ENCODE measurements at regions not wholly inside any gene's neighbourhood (a gene's known extent, or its start where the extent isn't known, plus 50 kb on each side); places are given as distances from the start of the nearest gene placed in this dataset.

GRCh38 chr15:62825191-62825590 is 217.4 kb upstream of the TPM1 start:
- H3K36me3 Mint-ChIP-seq: no peaks in the 10 kb centered on the region
- H3K27ac Mint-ChIP-seq: no peak overlapping the region
- no peak overlapping the region for H3K4me3 Mint-ChIP-seq
- ATAC-seq: no peak
- DNase-seq (ENCODE audit: low spot score in 2 of 2): no peak
- no peaks in the 10 kb centered on the region for H3K4me1 Mint-ChIP-seq
- no peaks in the 10 kb centered on the region for H3K9me3 Mint-ChIP-seq

DNA sequence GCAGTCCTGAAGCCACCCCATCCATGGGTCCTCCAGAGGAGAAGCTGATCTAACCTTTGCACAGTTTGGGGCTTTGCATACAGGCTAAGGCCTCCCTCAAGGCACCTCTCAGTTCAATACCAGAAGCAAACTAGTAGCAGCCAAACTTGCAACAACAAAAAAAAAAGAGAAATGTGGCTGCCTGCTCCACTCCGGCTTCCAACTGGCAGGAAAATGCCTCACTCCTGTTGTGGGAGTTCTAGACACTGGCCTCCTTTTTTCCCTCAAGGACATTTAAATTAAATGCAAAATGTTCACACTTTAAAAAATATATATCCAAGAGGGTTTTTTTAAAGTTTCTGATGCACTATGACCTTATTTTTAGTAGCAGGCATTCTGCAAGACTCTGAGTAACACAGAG is 216.0 kb upstream of the TPM1 start:
- Mint-ChIP-seq H3K9me3 (no peaks in the 10 kb centered on the region), H3K36me3 (no peaks in the 10 kb centered on the region), H3K4me3 (no peak overlapping the region), H3K4me1 (no peaks in the 10 kb centered on the region), H3K27ac (no peak overlapping the region)
- DNase-seq (ENCODE audit: low spot score in 2 of 2) (no peak), ATAC-seq (no peak)

GRCh38 chr15:62828364-62828763 is 214.2 kb upstream of the TPM1 start:
- DNase-seq (ENCODE audit: low spot score in 2 of 2): no peak
- Mint-ChIP-seq H3K9me3 (no peaks in the 10 kb centered on the region), H3K4me1 (no peaks in the 10 kb centered on the region), H3K4me3 (no peak overlapping the region), H3K36me3 (no peaks in the 10 kb centered on the region), H3K27ac (no peak overlapping the region)
- no peak for ATAC-seq

- H3K9me3 Mint-ChIP-seq: no peaks in the 10 kb centered on the region
- no peak overlapping the region for H3K4me3 Mint-ChIP-seq
- H3K4me1 Mint-ChIP-seq: no peaks in the 10 kb centered on the region
- H3K27ac Mint-ChIP-seq: no peak overlapping the region
- ATAC-seq (no peak), DNase-seq (ENCODE audit: low spot score in 2 of 2) (no peak)
- H3K36me3 Mint-ChIP-seq: no peaks in the 10 kb centered on the region
These were observed 210.3 kb upstream of the TPM1 start for GRCh38 chr15:62832231-62832630.

- no peak overlapping the region for H3K4me3 Mint-ChIP-seq
- H3K27ac Mint-ChIP-seq: no peak overlapping the region
- no peaks in the 10 kb centered on the region for H3K4me1 Mint-ChIP-seq
- DNase-seq (ENCODE audit: low spot score in 2 of 2) (no peak), ATAC-seq (no peak)
- H3K9me3 Mint-ChIP-seq: no peaks in the 10 kb centered on the region
- H3K36me3 Mint-ChIP-seq: no peaks in the 10 kb centered on the region
These were observed 208.9 kb upstream of the TPM1 start for GRCh38 chr15:62833646-62834045.

- H3K9me3 Mint-ChIP-seq: no peaks in the 10 kb centered on the region
- H3K4me1 Mint-ChIP-seq: no peaks in the 10 kb centered on the region
- ATAC-seq (no peak), DNase-seq (ENCODE audit: low spot score in 2 of 2) (no peak)
- no peaks in the 10 kb centered on the region for H3K36me3 Mint-ChIP-seq
- no peak overlapping the region for H3K27ac Mint-ChIP-seq
- H3K4me3 Mint-ChIP-seq: no peak overlapping the region
These were observed 207.7 kb upstream of the TPM1 start for GRCh38 chr15:62834686-62835329.

GRCh38 chr15:62835351-62835750 is 207.2 kb upstream of the TPM1 start:
- no peaks in the 10 kb centered on the region for H3K4me1 Mint-ChIP-seq
- no peak for ATAC-seq

GRCh38 chr15:62835762-62836161 is 206.8 kb upstream of the TPM1 start:
- Mint-ChIP-seq H3K27ac (no peak overlapping the region), H3K9me3 (no peaks in the 10 kb centered on the region), H3K36me3 (no peaks in the 10 kb centered on the region), H3K4me1 (no peaks in the 10 kb centered on the region), H3K4me3 (no peak overlapping the region)
- no peak for DNase-seq (ENCODE audit: low spot score in 2 of 2)
- ATAC-seq: no peak

More at GRCh38 chr15:62835351-62835750, 207.2 kb upstream of the TPM1 start:
- Mint-ChIP-seq H3K9me3 (no peaks in the 10 kb centered on the region), H3K36me3 (no peaks in the 10 kb centered on the region), H3K4me3 (no peak overlapping the region), H3K27ac (no peak overlapping the region)
- no peak for DNase-seq (ENCODE audit: low spot score in 2 of 2)

GRCh38 chr15:62840526-62841268 is 201.8 kb upstream of the TPM1 start:
- Mint-ChIP-seq H3K36me3 (no peaks in the 10 kb centered on the region), H3K4me1 (no peaks in the 10 kb centered on the region), H3K4me3 (no peak overlapping the region), H3K9me3 (no peaks in the 10 kb centered on the region), H3K27ac (no peak overlapping the region)
- DNase-seq (ENCODE audit: low spot score in 2 of 2): no peak
- ATAC-seq: no peak

- Mint-ChIP-seq H3K4me3 (no peak overlapping the region), H3K27ac (no peak overlapping the region), H3K36me3 (no peaks in the 10 kb centered on the region), H3K4me1 (no peaks in the 10 kb centered on the region), H3K9me3 (no peaks in the 10 kb centered on the region)
- no peak for DNase-seq (ENCODE audit: low spot score in 2 of 2)
- ATAC-seq: no peak
These were observed 201.3 kb upstream of the TPM1 start for GRCh38 chr15:62841269-62841628.

DNA sequence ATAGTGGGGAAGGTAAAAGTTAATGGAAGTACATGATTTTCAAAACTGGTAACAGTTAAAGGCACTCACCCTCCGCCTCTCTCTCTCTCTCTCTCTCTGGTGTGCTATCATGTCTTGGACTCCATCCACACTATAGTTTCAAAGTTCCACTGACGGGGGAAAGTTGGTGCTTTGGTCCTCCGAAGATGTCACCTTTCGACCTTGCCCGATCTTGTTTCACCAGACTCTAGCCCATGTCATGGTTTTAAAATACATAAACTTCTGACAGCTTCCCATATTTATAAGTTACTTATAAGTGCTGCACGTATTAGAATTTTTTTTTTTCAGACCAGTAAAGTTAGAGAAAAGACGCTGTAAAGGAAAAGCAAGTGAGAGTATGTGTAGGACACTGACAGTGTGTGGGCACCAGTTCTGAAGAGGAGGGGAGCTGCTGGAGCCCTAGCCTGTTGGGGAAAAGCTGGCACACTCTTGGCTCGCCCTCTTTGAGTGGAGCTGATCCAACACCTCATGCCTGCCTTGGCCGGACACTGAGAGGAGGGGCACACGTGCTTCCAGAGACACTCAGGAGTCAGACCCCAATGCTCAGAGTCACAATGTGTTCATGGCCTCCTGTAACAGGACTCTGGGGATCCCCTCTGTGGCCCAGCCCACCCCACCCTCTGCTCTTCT is 200.5 kb upstream of the TPM1 start:
- Mint-ChIP-seq H3K4me1 (no peaks in the 10 kb centered on the region), H3K27ac (no peak overlapping the region), H3K9me3 (no peaks in the 10 kb centered on the region), H3K36me3 (peaks cover 2% of the 10 kb centered on the region), H3K4me3 (no peak overlapping the region)
- DNase-seq (ENCODE audit: low spot score in 2 of 2): no peak
- ATAC-seq: no peak

- no peak overlapping the region for H3K4me3 Mint-ChIP-seq
- ATAC-seq (no peak), DNase-seq (ENCODE audit: low spot score in 2 of 2) (no peak)
- H3K36me3 Mint-ChIP-seq: peaks cover 6% of the 10 kb centered on the region
- no peak overlapping the region for H3K27ac Mint-ChIP-seq
- no peaks in the 10 kb centered on the region for H3K4me1 Mint-ChIP-seq
- H3K9me3 Mint-ChIP-seq: no peaks in the 10 kb centered on the region
These were observed 199.2 kb upstream of the TPM1 start for GRCh38 chr15:62843311-62843710.

- Mint-ChIP-seq H3K36me3 (peaks cover 6% of the 10 kb centered on the region), H3K4me3 (no peak overlapping the region), H3K27ac (no peak overlapping the region), H3K4me1 (no peaks in the 10 kb centered on the region), H3K9me3 (no peaks in the 10 kb centered on the region)
- ATAC-seq: no peak
- DNase-seq (ENCODE audit: low spot score in 2 of 2): no peak
These were observed 197.8 kb upstream of the TPM1 start for GRCh38 chr15:62844564-62845240.

DNA sequence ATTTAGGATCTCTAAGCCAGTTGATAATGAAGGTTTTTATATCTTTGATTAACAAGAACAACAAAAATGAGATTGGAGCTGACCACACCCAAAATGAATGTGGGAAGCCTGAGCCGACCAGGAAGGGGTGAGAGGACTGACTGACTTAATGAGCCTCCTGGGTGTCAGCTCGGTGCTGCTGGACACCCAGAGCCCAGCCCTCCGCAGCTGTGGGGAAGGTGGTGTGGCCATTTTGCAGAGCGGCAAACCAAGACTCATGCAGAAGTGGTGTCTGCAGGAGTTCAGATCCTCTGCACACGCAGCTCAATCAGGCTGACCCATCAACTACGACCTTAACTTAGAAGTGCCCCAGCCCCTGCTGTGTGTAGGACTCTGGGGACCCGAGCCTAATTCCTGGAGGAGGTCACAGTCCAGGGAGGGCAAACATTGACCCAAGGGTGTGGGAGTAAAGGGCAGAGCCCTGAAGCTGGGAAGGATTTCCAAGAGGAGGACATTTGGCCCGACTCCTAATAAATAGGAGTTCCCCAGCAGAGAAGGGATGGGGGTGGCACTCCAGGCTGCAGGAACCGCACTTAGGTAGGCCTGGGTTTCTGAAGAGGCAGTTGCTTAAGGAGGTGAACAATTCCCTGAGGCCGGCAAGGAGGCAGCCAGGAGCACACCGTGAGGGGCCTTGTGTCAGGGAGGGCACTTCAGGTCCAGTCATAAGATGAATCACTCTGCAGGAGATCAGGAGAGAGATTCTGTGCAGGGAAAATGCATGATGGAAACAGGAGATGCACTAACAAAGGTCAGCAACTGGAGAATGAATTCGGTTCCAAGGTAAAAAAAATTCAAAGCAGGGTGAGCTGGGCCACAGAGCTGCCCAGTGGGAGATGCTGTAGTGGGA is 197.1 kb upstream of the TPM1 start:
- no peak for ATAC-seq
- peaks cover 6% of the 10 kb centered on the region for H3K36me3 Mint-ChIP-seq
- DNase-seq (ENCODE audit: low spot score in 2 of 2): no peak
- H3K9me3 Mint-ChIP-seq: no peaks in the 10 kb centered on the region
- no peak overlapping the region for H3K27ac Mint-ChIP-seq
- no peak overlapping the region for H3K4me3 Mint-ChIP-seq
- no peaks in the 10 kb centered on the region for H3K4me1 Mint-ChIP-seq

All from stimulated activated effector memory CD8-positive, alpha-beta T cell treated with anti-CD3 and anti-CD28 coated beads, Interleukin-12 subunit alpha, Interleukin-12 subunit beta, amount 100 ng/mL, for 72 hours (primary cell).